GM13977 (cell line): ENCODE measurements at regions not wholly inside any gene's neighbourhood (a gene's known extent, or its start where the extent isn't known, plus 50 kb on each side); places are given as distances from the start of the nearest gene placed in this dataset.

Experiments
- DNase-seq: peaks from one replicate; pipeline ENCODE4 v3.0.0; 2012; ENCODE audit warnings: low spot score
- in situ Hi-C: fragments of 300-500 bp; cut with MboI; formaldehyde crosslinking; loops from one replicate; pipeline ENCODE4 v1.12.0; 2022; ENCODE audit warnings: low sequenced_read_pairs, low pct_unique_long_range_greater_than_20kb, mixed read lengths, inconsistent platforms; ENCODE audit not compliant: unreplicated experiment
- TF ChIP-seq, protein P1 (sequence below): IDR thresholded peaks from 2 replicates; pipeline ENCODE4 v1.5.1; 2012; ENCODE audit warnings: mild to moderate bottlenecking, control low read depth; ENCODE audit not compliant: insufficient read depth; ENCODE audit errors: extremely low read depth, missing control alignments

DNA sequence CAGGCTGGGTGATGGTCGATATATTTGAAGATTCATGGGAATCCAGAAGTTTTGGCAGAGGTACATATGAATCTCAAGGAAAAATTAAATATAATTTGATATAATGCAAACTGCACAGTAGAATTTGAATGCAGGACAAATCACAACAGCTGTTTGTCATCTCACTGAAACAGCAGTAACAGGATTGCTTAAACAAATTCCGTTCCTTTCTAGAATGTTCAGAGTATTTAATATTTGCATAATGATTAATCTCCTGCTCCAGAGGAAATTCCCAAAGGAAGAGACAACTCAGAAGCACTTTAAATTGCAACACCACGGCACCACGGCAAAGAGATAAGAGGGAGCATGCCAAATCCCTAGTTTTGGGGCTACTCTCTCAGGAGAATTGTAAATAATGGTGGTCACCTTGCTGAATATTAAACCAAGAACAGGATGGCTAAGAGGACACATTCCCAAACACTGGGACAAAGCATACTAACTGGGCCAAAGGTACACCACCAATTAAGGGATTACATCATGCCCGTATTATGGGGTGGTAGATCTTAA is 67.8 kb upstream of the MAP4K3 start:
- DNase-seq, result no peak
- in situ Hi-C loops, result no loop called here
- TF ChIP-seq, protein P1, sequence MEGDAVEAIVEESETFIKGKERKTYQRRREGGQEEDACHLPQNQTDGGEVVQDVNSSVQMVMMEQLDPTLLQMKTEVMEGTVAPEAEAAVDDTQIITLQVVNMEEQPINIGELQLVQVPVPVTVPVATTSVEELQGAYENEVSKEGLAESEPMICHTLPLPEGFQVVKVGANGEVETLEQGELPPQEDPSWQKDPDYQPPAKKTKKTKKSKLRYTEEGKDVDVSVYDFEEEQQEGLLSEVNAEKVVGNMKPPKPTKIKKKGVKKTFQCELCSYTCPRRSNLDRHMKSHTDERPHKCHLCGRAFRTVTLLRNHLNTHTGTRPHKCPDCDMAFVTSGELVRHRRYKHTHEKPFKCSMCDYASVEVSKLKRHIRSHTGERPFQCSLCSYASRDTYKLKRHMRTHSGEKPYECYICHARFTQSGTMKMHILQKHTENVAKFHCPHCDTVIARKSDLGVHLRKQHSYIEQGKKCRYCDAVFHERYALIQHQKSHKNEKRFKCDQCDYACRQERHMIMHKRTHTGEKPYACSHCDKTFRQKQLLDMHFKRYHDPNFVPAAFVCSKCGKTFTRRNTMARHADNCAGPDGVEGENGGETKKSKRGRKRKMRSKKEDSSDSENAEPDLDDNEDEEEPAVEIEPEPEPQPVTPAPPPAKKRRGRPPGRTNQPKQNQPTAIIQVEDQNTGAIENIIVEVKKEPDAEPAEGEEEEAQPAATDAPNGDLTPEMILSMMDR, result no peak

- TF ChIP-seq, protein P1, result no peak
- in situ Hi-C loops, result no loop called here
These were observed 69.1 kb upstream of the MAP4K3 start for GRCh38 chr2:39506215-39506614.

GRCh38 chr2:39508198-39508597 is 71.1 kb upstream of the MAP4K3 start:
- in situ Hi-C loops, result no loop called here
- TF ChIP-seq, protein P1, result no peak
- no peak for DNase-seq

More at GRCh38 chr2:39506215-39506614, 69.1 kb upstream of the MAP4K3 start:
- DNase-seq, result no peak

DNA sequence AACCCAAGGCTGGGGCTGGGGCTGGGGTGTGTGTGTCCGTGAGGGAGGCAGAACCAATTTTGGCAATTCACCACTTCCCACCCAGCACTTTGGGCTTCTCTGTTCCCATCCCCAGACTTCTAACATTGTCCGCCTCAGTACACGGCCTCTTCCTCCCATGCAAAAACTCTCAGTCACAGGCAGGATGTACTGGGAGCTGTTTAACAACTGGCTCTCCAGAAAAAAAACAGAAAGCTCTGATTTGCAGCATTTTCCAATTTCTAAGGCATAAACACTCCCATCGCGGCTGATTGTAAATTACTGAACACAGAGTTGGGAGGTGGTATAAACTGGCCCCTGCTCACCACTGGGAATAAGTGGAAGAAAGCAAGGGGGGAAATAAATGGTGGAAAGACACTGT is 73.1 kb upstream of the MAP4K3 start:
- TF ChIP-seq, protein P1, result no peak

GRCh38 chr2:39511219-39511604 is 74.1 kb upstream of the MAP4K3 start:
- TF ChIP-seq, protein P1, result no peak
- no peak for DNase-seq
- in situ Hi-C loops, result no loop called here

More for the DNA sequence above, 73.1 kb upstream of the MAP4K3 start:
- in situ Hi-C loops, result no loop called here
- no peak for DNase-seq

DNA sequence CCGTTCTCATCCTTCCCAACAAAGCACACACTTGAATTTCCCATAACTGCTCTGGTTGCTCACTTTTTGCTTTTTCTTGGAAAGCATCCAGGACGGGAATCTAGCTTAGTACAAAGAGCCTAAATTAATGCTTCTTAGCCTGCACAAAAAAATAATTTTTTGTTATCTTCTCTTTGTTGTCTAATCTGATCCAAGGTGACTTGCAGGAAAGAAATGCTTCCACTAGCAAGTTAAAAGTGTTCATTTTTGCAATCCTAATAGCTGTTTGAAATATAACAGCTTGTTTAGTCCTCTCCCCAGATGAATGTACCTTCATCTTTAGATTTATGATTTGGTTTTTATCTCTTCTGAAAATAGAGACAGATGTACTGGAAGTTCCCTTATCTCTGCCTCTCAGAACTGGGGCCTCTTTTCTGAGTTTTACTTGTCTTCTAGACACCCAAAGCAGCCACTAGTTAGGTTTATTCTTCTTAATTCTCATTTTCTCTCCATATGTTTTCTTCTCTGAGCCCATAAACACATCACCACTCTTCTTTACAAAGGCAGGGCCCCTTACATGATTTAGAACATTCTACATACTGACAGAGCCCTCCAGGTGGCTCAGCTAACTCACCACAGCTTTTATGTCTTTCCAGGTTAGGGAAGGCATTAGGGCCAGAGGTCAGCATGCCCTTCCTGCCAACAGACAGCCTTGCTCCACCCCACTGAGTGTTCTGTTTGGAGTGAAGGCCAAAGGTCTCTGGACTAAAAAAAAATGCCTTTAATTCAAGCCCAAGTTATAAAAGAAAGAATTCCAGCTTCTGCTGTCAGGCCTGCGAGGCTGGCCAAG is 74.7 kb upstream of the MAP4K3 start:
- TF ChIP-seq, protein P1, result no peak
- DNase-seq, result no peak
- in situ Hi-C loops, result no loop called here
